ENCODE measurements at regions not wholly inside any gene's neighbourhood (a gene's known extent, or its start where the extent isn't known, plus 50 kb on each side); places are given as distances from the start of the nearest gene placed in this dataset.
"Not testable (repeated sequence)": the region's sequence is repeated elsewhere in the genome, so short reads cannot be mapped to it uniquely, and the experiment has no call there.

DNA sequence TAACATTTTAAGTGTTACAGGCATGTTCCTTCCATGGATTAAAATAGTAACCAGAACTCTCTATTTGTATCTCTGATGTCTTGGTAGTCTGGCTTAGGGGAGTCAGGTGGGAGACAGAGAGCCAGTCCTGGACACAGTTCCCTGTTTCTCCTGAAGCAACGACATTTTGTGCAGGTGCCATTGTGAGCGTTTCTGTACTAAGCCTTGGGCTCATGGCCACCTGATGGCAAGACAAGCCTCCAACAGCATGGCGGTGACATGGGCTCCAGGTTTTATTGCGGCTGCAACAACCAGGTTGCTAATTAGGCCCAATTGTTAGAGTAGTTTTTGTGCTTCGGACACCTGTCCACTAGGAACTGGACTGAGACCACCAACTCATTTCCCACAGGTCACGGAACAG is 105.3 kb downstream of the PRDM13 start:
- no peak for TF ChIP-seq POLR2A (IDR thresholded peaks at IDR 0.05)
- no peak for TF ChIP-seq CTCF (IDR thresholded peaks at IDR 0.05)
- Histone ChIP-seq H3K27ac (no peak overlapping the region), H3K9me3 (no peaks in the 10 kb centered on the region), H3K4me1 (no peaks in the 10 kb centered on the region), H3K27me3 (no peaks in the 10 kb centered on the region), H3K36me3 (no peaks in the 10 kb centered on the region), H3K4me3 (no peak overlapping the region)
- intact Hi-C loops (cut with DNase I): no loop called here
- WGBS (ENCODE audit: insufficient coverage, low coverage, low lambda C conversion rate, missing lambda C conversion rate): no CpG with 5 or more reads among the region's 6 CpGs
- DNase-seq: no peak
- ATAC-seq: no peak

- Histone ChIP-seq H3K4me1 (no peaks in the 10 kb centered on the region), H3K27ac (no peak overlapping the region), H3K27me3 (no peaks in the 10 kb centered on the region), H3K9me3 (no peaks in the 10 kb centered on the region), H3K4me3 (no peak overlapping the region), H3K36me3 (no peaks in the 10 kb centered on the region)
- 25% methylated on average over 3 of the region's 3 CpGs for WGBS (ENCODE audit: insufficient coverage, low coverage, low lambda C conversion rate, missing lambda C conversion rate)
- DNase-seq (no peak), ATAC-seq (no peak)
- TF ChIP-seq POLR2A (IDR thresholded peaks at IDR 0.05) (no peak), CTCF (IDR thresholded peaks at IDR 0.05) (no peak)
- intact Hi-C loops (cut with DNase I): no loop called here
These were observed 105.9 kb downstream of the PRDM13 start for GRCh38 chr6:99712519-99712918.

- DNase-seq; H3K9me3 ChIP-seq; ATAC-seq; H3K27me3 ChIP-seq; H3K27ac ChIP-seq; H3K36me3 ChIP-seq; H3K4me3 ChIP-seq; intact Hi-C loops (cut with DNase I); H3K4me1 ChIP-seq: not testable (repeated sequence)
These were observed 115.4 kb downstream of the PRDM13 start for GRCh38 chr6:99722043-99722442.

GRCh38 chr6:99730237-99730636 is 123.6 kb downstream of the PRDM13 start:
- H3K27ac ChIP-seq; intact Hi-C loops (cut with DNase I); H3K27me3 ChIP-seq; H3K36me3 ChIP-seq; H3K4me3 ChIP-seq; ATAC-seq; DNase-seq; H3K4me1 ChIP-seq; H3K9me3 ChIP-seq: not testable (repeated sequence)
- WGBS (ENCODE audit: insufficient coverage, low coverage, low lambda C conversion rate, missing lambda C conversion rate): 83% methylated on average over 4 of the region's 6 CpGs

DNA sequence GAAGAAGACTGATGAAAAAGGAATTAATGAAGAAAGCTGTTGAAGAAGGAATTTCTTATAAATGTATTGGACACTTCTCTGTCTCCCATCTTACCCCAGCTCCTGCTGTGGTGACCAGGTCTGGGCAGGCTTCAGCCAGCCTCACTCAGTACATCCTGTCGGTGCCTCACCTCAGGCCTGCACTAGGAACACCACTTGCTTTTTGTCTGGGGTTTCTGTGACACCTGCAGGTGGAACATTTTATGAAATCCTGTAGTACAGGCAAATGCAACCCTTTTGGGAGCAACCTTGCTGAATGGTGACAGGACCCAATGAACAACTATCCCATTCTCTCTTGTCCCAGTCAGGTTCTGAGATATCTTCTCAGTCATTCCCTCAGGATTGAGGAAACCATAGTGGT is 129.7 kb downstream of the PRDM13 start:
- no peak for DNase-seq
- Histone ChIP-seq H3K36me3 (no peaks in the 10 kb centered on the region), H3K4me1 (no peaks in the 10 kb centered on the region), H3K27me3 (peaks cover 0 to 5% of the 10 kb centered on the region in 2 donors), H3K4me3 (no peak overlapping the region), H3K9me3 (no peaks in the 10 kb centered on the region), H3K27ac (no peak overlapping the region)
- no peak for ATAC-seq
- WGBS (ENCODE audit: insufficient coverage, low coverage, low lambda C conversion rate, missing lambda C conversion rate): 29% methylated on average over 1 of the region's 1 CpG
- TF ChIP-seq POLR2A (IDR thresholded peaks at IDR 0.05) (no peak), CTCF (IDR thresholded peaks at IDR 0.05) (no peak)
- intact Hi-C loops (cut with DNase I): no loop called here

DNA sequence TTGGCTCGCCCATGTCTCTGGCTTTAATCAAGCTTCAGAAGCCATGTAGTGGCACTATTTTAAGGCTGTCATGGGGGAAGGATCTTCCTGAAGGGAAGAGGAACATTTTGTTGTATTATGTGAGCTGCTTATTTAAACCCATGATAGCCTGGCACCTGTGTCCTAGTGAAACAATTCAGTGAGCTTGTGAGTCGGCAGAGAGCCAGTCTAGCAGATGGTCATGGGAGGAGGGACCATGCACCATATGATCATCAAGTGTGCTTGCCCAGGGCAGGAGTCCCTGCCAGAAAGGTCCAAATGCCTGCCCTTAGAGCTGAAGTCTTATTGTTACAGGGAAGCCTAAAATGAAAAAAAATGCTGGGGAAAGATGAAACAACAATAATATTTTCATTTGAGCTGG is 132.9 kb downstream of the PRDM13 start:
- intact Hi-C loops (cut with DNase I): no loop called here
- WGBS (ENCODE audit: insufficient coverage, low coverage, low lambda C conversion rate, missing lambda C conversion rate): 21% methylated on average over 2 of the region's 2 CpGs
- Histone ChIP-seq H3K4me3 (no peak overlapping the region), H3K9me3 (no peaks in the 10 kb centered on the region), H3K36me3 (no peaks in the 10 kb centered on the region), H3K4me1 (no peaks in the 10 kb centered on the region), H3K27me3 (peaks cover 0 to 5% of the 10 kb centered on the region in 2 donors), H3K27ac (no peak overlapping the region)
- no peak for TF ChIP-seq CTCF (IDR thresholded peaks at IDR 0.05)
- TF ChIP-seq POLR2A (IDR thresholded peaks at IDR 0.05): no peak
- DNase-seq: no peak
- no peak for ATAC-seq

Data from right lobe of liver (tissue), 6 donors.